CD14-positive monocyte (primary cell): ENCODE measurements at regions not wholly inside any gene's neighbourhood (a gene's known extent, or its start where the extent isn't known, plus 50 kb on each side); places are given as distances from the start of the nearest gene placed in this dataset.

ENCODE experiments used
- DNase-seq, 3 donors: peaks; one replicate each; pipeline ENCODE4 v3.0.0-alpha.2; 2011 to 2022
- H2AFZ ChIP-seq: 2 replicates; pipeline ENCODE4 v1.6.0; 2012; ENCODE audit warnings: mild to moderate bottlenecking, low read depth, low read length, inconsistent platforms; ENCODE audit not compliant: insufficient read depth, poor library complexity, severe bottlenecking
- H3K27ac ChIP-seq, 2 donors: 1 replicate in 1 of 2; 2 replicates in 1 of 2; pipeline ENCODE4 v1.5.1; 2012 to 2013; ENCODE audit warnings: low read length in 2 of 2, control low read depth in 1 of 2, inconsistent platforms in 1 of 2, low read depth in 1 of 2, mild to moderate bottlenecking in 1 of 2
- H3K27me3 ChIP-seq, 2 donors: one replicate each; pipeline versions ENCODE4 v1.6.0 to v1.6.1; 2011 to 2013; ENCODE audit warnings: low read length in 2 of 2; ENCODE audit not compliant: control insufficient read depth in 2 of 2, insufficient read depth in 2 of 2
- H3K36me3 ChIP-seq, 2 donors: replicated peaks in 1 of 2; 1 replicate in 1 of 2; 2 replicates in 1 of 2; pipeline versions ENCODE4 v1.5.1 to v1.6.1; 2012 to 2013; ENCODE audit warnings: low read length in 2 of 2, control low read depth in 1 of 2, inconsistent platforms in 1 of 2, mild to moderate bottlenecking in 1 of 2; ENCODE audit not compliant: insufficient read depth in 2 of 2, control insufficient read depth in 1 of 2
- H3K4me1 ChIP-seq, 2 donors: 1 replicate in 1 of 2; 2 replicates in 1 of 2; pipeline versions ENCODE4 v1.5.1 to v1.6.1; 2012 to 2013; ENCODE audit warnings: low read length in 2 of 2, control low read depth in 1 of 2, inconsistent platforms in 1 of 2, mild to moderate bottlenecking in 1 of 2, moderate library complexity in 1 of 2; ENCODE audit not compliant: insufficient read depth in 2 of 2, control insufficient read depth in 1 of 2
- H3K4me2 ChIP-seq: replicated peaks from 2 replicates; pipeline ENCODE3; 2012; ENCODE audit warnings: low read length, moderate library complexity, mild to moderate bottlenecking; ENCODE audit not compliant: poor library complexity, severe bottlenecking; ENCODE audit errors: extremely low read depth
- H3K4me3 ChIP-seq, 3 experiments: fragments of 200-600 bp in 1 of 3; sonication (generic) in 1 of 3; replicated peaks in 1 of 3; 1 replicate in 2 of 3; 2 replicates in 1 of 3; pipeline ENCODE4 v1.5.1; 2011 to 2013; ENCODE audit warnings: low read length in 3 of 3, mild to moderate bottlenecking in 3 of 3, control low read depth in 2 of 3, low read depth in 2 of 3, inconsistent platforms in 1 of 3, moderate library complexity in 1 of 3
- H3K79me2 ChIP-seq: 2 replicates; pipeline ENCODE4 v1.6.0; 2012; ENCODE audit warnings: mild to moderate bottlenecking, control low read depth, inconsistent platforms, low read length, moderate library complexity; ENCODE audit not compliant: insufficient read depth
- H3K9ac ChIP-seq: 2 replicates; pipeline ENCODE4 v1.6.0; 2017; ENCODE audit warnings: low read length, mild to moderate bottlenecking; ENCODE audit not compliant: insufficient read depth, poor library complexity, severe bottlenecking
- H3K9me3 ChIP-seq, 2 donors: replicated peaks in 1 of 2; 1 replicate in 1 of 2; 2 replicates in 1 of 2; pipeline versions ENCODE4 v1.5.1 to v1.6.1; 2012 to 2013; ENCODE audit warnings: low read length in 2 of 2, control low read depth in 1 of 2; ENCODE audit not compliant: control insufficient read depth in 1 of 2, insufficient read depth in 1 of 2
- H4K20me1 ChIP-seq: 2 replicates; pipeline ENCODE4 v1.6.0; 2012; ENCODE audit warnings: mild to moderate bottlenecking, low read length, control low read depth, moderate library complexity; ENCODE audit not compliant: insufficient read depth
- H3K27ac Mint-ChIP-seq, 7 donors: one replicate each; pipeline ENCODE4 v1.8.0; 2020; ENCODE audit warnings: mild to moderate bottlenecking in 7 of 7, mixed read lengths in 7 of 7, moderate library complexity in 6 of 7, inconsistent platforms in 2 of 7
- H3K27me3 Mint-ChIP-seq, 3 donors: one replicate each; pipeline ENCODE4 v1.8.0; 2021 to 2022; ENCODE audit warnings: low read depth in 3 of 3, mild to moderate bottlenecking in 3 of 3, mixed read lengths in 3 of 3, moderate library complexity in 3 of 3, inconsistent platforms in 1 of 3
- H3K36me3 Mint-ChIP-seq, 2 donors: one replicate each; pipeline ENCODE4 v1.8.0; 2020; ENCODE audit warnings: mixed read lengths in 2 of 2, inconsistent platforms in 1 of 2, mild to moderate bottlenecking in 1 of 2
- H3K4me1 Mint-ChIP-seq: one replicate; pipeline ENCODE4 v1.8.0; 2020; ENCODE audit warnings: mild to moderate bottlenecking, mixed read lengths
- H3K4me3 Mint-ChIP-seq, 2 donors: one replicate each; pipeline ENCODE4 v1.8.0; 2020; ENCODE audit warnings: mild to moderate bottlenecking in 2 of 2, mixed read lengths in 2 of 2, moderate library complexity in 1 of 2
- H3K9me3 Mint-ChIP-seq, 7 donors: one replicate each; pipeline ENCODE4 v1.8.0; 2020 to 2022; ENCODE audit warnings: mixed read lengths in 7 of 7, mild to moderate bottlenecking in 6 of 7, moderate library complexity in 6 of 7, inconsistent platforms in 2 of 7
- WGBS: methylation state at CpG from one replicate; pipeline ENCODE4 v1.1.5; 2013; ENCODE audit warnings: missing lambda C conversion rate; ENCODE audit not compliant: insufficient coverage; 5-methylcytosine and 5-hydroxymethylcytosine counted together
- intact Hi-C, 2 donors: fragments of 100-400 bp; cut with micrococcal nuclease; formaldehyde crosslinking; loops; one replicate each; pipeline versions ENCODE4 v1.15.0 to v1.15.1; 2023
- TF ChIP-seq, protein P1 (sequence below): fragments of 200-600 bp; IDR thresholded peaks from one replicate; pipeline ENCODE4 v1.8.0; 2022; ENCODE audit warnings: antibody characterized with exemption, mild to moderate bottlenecking

DNA sequence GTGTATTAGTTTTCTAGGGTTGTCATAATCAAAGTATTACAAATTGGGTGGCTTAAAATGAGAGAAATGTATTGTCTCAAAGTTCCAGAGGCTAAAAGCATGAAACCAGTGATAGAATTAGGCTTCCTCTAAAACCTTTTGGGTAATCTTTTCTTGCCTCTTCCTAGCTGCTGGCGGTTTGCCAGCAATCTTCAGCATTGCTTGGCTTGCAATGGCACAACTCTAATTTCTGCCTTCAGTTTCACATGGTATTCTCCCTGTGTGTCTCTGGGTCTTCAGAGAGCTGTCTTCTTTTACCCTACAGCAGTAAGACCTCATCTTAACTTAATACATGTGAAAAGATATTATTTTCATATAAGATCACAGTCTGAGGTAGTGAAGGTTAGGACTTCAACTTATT is 479.1 kb upstream of the GJE1 start:
- no peak overlapping the region for H3K4me3 Mint-ChIP-seq
- no peaks in the 10 kb centered on the region for H3K4me1 Mint-ChIP-seq
- 100% methylated on average over 1 of the region's 1 CpG for WGBS
- H3K36me3 Mint-ChIP-seq: no peaks in the 10 kb centered on the region
- peaks cover 0 to 3% of the 10 kb centered on the region in 2 donors for H3K9me3 ChIP-seq
- H2AFZ ChIP-seq: no peak overlapping the region
- H3K79me2 ChIP-seq: no peaks in the 10 kb centered on the region
- intact Hi-C loops: no loop called here
- H3K4me3 ChIP-seq: no peak overlapping the region
- no peaks in the 10 kb centered on the region for H4K20me1 ChIP-seq
- peaks cover 0 to 7% (median 0%) of the 10 kb centered on the region in 7 donors for H3K9me3 Mint-ChIP-seq
- H3K36me3 ChIP-seq: no peaks in the 10 kb centered on the region
- no peak overlapping the region for H3K27ac Mint-ChIP-seq
- no peaks in the 10 kb centered on the region for H3K27me3 ChIP-seq
- no peak for DNase-seq
- no peak overlapping the region for H3K4me2 ChIP-seq
- no peaks in the 10 kb centered on the region for H3K4me1 ChIP-seq
- TF ChIP-seq, protein P1, sequence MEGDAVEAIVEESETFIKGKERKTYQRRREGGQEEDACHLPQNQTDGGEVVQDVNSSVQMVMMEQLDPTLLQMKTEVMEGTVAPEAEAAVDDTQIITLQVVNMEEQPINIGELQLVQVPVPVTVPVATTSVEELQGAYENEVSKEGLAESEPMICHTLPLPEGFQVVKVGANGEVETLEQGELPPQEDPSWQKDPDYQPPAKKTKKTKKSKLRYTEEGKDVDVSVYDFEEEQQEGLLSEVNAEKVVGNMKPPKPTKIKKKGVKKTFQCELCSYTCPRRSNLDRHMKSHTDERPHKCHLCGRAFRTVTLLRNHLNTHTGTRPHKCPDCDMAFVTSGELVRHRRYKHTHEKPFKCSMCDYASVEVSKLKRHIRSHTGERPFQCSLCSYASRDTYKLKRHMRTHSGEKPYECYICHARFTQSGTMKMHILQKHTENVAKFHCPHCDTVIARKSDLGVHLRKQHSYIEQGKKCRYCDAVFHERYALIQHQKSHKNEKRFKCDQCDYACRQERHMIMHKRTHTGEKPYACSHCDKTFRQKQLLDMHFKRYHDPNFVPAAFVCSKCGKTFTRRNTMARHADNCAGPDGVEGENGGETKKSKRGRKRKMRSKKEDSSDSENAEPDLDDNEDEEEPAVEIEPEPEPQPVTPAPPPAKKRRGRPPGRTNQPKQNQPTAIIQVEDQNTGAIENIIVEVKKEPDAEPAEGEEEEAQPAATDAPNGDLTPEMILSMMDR: no peak
- H3K27me3 Mint-ChIP-seq: no peaks in the 10 kb centered on the region
- H3K9ac ChIP-seq: no peak overlapping the region
- H3K27ac ChIP-seq: no peak overlapping the region

DNA sequence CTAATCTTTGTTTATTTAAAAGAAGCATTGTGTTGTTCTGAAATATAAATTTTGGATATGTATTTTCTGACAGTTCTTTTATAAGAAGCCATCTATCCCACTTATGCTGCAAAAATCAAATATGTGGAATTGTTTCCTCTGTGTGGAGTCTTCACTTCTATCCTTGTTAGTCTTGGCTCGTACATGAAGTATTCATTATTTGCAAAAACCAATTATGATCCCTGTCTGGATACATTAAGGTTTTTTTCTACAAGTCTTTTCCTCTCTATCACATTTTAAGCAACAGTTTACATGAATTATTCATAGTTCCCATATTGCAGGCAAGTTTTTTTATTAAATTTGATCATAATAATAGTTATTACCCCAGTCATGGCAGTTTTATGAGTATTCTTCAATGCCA is 490.8 kb upstream of the GJE1 start:
- peaks cover 0 to 6% of the 10 kb centered on the region in 2 donors for H3K9me3 ChIP-seq
- H4K20me1 ChIP-seq: no peaks in the 10 kb centered on the region
- no peak overlapping the region for H3K4me2 ChIP-seq
- no peak for DNase-seq
- H3K9ac ChIP-seq: no peak overlapping the region
- Mint-ChIP-seq H3K36me3 (no peaks in the 10 kb centered on the region), H3K4me1 (no peaks in the 10 kb centered on the region), H3K4me3 (no peak overlapping the region), H3K27me3 (no peaks in the 10 kb centered on the region), H3K27ac (no peak overlapping the region), H3K9me3 (peaks cover 0 to 2% (median 0%) of the 10 kb centered on the region in 7 donors)
- H3K27ac ChIP-seq: no peak overlapping the region
- TF ChIP-seq, protein P1: no peak
- H3K4me1 ChIP-seq: no peaks in the 10 kb centered on the region
- H3K79me2 ChIP-seq: no peaks in the 10 kb centered on the region
- intact Hi-C loops: no loop called here
- H2AFZ ChIP-seq: no peak overlapping the region
- no peaks in the 10 kb centered on the region for H3K27me3 ChIP-seq
- no peaks in the 10 kb centered on the region for H3K36me3 ChIP-seq
- no peak overlapping the region for H3K4me3 ChIP-seq
- WGBS: no CpG with 5 or more reads among the region's 1 CpG
